ENCODE measurements at regions not wholly inside any gene's neighbourhood (a gene's known extent, or its start where the extent isn't known, plus 50 kb on each side); places are given as distances from the start of the nearest gene placed in this dataset.

- TF ChIP-seq EZH2 (IDR thresholded peaks at IDR 0.05; ENCODE audit: borderline replicate concordance, low read length) (no peak), CTCF (IDR thresholded peaks at IDR 0.05; ENCODE audit: low read length) (no peak)
- no peak overlapping the region for H3K27ac ChIP-seq (ENCODE audit: low read depth, low read length, poor library complexity, severe bottlenecking)
- H3K4me2 ChIP-seq (ENCODE audit: low read length): no peak overlapping the region
- H2AFZ ChIP-seq (ENCODE audit: low read length): no peak overlapping the region
- no peaks in the 10 kb centered on the region for H3K79me2 ChIP-seq (ENCODE audit: insufficient read depth, low read length)
- H3K9me3 ChIP-seq (ENCODE audit: low read length): no peaks in the 10 kb centered on the region
- H3K27me3 ChIP-seq (ENCODE audit: insufficient read depth, low read length): no peaks in the 10 kb centered on the region
- H3K4me1 ChIP-seq (ENCODE audit: insufficient read depth, low read length, severe bottlenecking): no peaks in the 10 kb centered on the region
- H3K36me3 ChIP-seq (ENCODE audit: insufficient read depth, low read length): no peaks in the 10 kb centered on the region
- H3K4me3 ChIP-seq (ENCODE audit: low read depth, low read length, poor library complexity, severe bottlenecking): no peak overlapping the region
- H3F3A ChIP-seq (ENCODE audit: insufficient read depth, low read length): no peaks in the 10 kb centered on the region
- no peaks in the 10 kb centered on the region for H3K9me2 ChIP-seq (ENCODE audit: low read depth, low read length)
- H3K9ac ChIP-seq (ENCODE audit: low read length): no peak overlapping the region
- H4K20me1 ChIP-seq (ENCODE audit: insufficient read depth, low read length): no peaks in the 10 kb centered on the region
These were observed 890.6 kb upstream of the CNTN5 start for GRCh38 chr11:98130117-98130625.

- no peak overlapping the region for H3K9ac ChIP-seq (ENCODE audit: low read length)
- no peaks in the 10 kb centered on the region for H3K4me1 ChIP-seq (ENCODE audit: insufficient read depth, low read length, severe bottlenecking)
- H3K4me3 ChIP-seq (ENCODE audit: low read depth, low read length, poor library complexity, severe bottlenecking): no peak overlapping the region
- no peak for TF ChIP-seq EZH2 (IDR thresholded peaks at IDR 0.05; ENCODE audit: borderline replicate concordance, low read length)
- no peak for TF ChIP-seq CTCF (IDR thresholded peaks at IDR 0.05; ENCODE audit: low read length)
- no peaks in the 10 kb centered on the region for H3K27me3 ChIP-seq (ENCODE audit: insufficient read depth, low read length)
- H3K27ac ChIP-seq (ENCODE audit: low read depth, low read length, poor library complexity, severe bottlenecking): no peak overlapping the region
- no peaks in the 10 kb centered on the region for H4K20me1 ChIP-seq (ENCODE audit: insufficient read depth, low read length)
- no peaks in the 10 kb centered on the region for H3K9me3 ChIP-seq (ENCODE audit: low read length)
- no peak overlapping the region for H2AFZ ChIP-seq (ENCODE audit: low read length)
- no peaks in the 10 kb centered on the region for H3K36me3 ChIP-seq (ENCODE audit: insufficient read depth, low read length)
- H3F3A ChIP-seq (ENCODE audit: insufficient read depth, low read length): no peaks in the 10 kb centered on the region
- no peaks in the 10 kb centered on the region for H3K9me2 ChIP-seq (ENCODE audit: low read depth, low read length)
- H3K79me2 ChIP-seq (ENCODE audit: insufficient read depth, low read length): no peaks in the 10 kb centered on the region
- H3K4me2 ChIP-seq (ENCODE audit: low read length): no peak overlapping the region
These were observed 884.4 kb upstream of the CNTN5 start for GRCh38 chr11:98136357-98136756.

GRCh38 chr11:98137437-98137836 lies 883.3 kb upstream of the CNTN5 start:
- Histone ChIP-seq H3K9me2 (ENCODE audit: low read depth, low read length) (no peaks in the 10 kb centered on the region), H3K4me3 (ENCODE audit: low read depth, low read length, poor library complexity, severe bottlenecking) (no peak overlapping the region), H3K4me1 (ENCODE audit: insufficient read depth, low read length, severe bottlenecking) (no peaks in the 10 kb centered on the region), H2AFZ (ENCODE audit: low read length) (no peak overlapping the region), H3K36me3 (ENCODE audit: insufficient read depth, low read length) (no peaks in the 10 kb centered on the region), H3K4me2 (ENCODE audit: low read length) (no peak overlapping the region), H3F3A (ENCODE audit: insufficient read depth, low read length) (no peaks in the 10 kb centered on the region), H3K79me2 (ENCODE audit: insufficient read depth, low read length) (no peaks in the 10 kb centered on the region), H3K27me3 (ENCODE audit: insufficient read depth, low read length) (no peaks in the 10 kb centered on the region), H3K27ac (ENCODE audit: low read depth, low read length, poor library complexity, severe bottlenecking) (no peak overlapping the region), H4K20me1 (ENCODE audit: insufficient read depth, low read length) (no peaks in the 10 kb centered on the region), H3K9me3 (ENCODE audit: low read length) (no peaks in the 10 kb centered on the region), H3K9ac (ENCODE audit: low read length) (no peak overlapping the region)
- no peak for TF ChIP-seq EZH2 (IDR thresholded peaks at IDR 0.05; ENCODE audit: borderline replicate concordance, low read length)
- no peak for TF ChIP-seq CTCF (IDR thresholded peaks at IDR 0.05; ENCODE audit: low read length)
